Endometrium (tissue), 2 donors: ENCODE measurements at regions not wholly inside any gene's neighbourhood (a gene's known extent, or its start where the extent isn't known, plus 50 kb on each side); places are given as distances from the start of the nearest gene placed in this dataset.

Experiments used
- FAIRE-seq: peaks from 2 replicates; lab custom pipeline; 2012; peaks lifted over from hg19 to GRCh38; lab: Jason Lieb, UNC
- donor health status: control.
- donor health status: control.

DNA sequence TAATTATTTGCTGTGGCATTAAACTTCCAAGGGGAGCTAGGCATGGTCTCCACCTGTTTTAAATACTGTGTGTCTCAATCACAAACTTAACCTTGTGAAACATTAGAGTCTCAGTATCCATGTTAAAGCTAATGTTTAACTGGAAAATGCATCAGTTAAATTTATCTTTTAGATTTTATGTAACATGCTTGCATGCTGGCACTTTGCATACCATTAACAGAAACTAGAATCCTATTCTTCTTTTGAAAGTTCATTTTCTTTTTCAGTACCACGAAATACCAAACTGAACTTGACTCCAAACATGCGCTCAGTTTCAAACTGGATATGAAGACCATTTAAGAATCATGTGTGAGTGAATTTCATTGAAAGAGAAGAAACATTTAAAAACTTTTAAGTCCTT is 328.9 kb upstream of the SLC10A2 start:
- no peak for FAIRE-seq

DNA sequence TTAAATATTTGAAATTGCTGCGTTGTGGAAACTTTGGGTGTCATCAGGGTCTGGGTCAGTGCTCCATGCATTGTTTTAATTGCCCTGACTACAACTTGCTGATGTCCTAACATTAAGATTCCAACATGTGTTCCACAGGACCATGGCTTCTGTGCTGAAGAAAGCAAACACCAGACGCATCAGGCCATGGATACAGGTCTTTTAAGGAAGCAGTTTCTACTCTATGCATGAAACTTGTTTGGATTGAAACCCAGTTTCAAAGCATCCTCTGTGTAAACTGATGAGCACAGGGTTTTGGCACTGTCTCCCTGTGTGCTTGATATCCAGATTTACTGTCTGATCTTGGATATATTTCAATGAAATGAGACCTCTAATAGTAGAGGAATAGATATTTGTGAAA is 328.4 kb upstream of the SLC10A2 start:
- FAIRE-seq, result no peak

DNA sequence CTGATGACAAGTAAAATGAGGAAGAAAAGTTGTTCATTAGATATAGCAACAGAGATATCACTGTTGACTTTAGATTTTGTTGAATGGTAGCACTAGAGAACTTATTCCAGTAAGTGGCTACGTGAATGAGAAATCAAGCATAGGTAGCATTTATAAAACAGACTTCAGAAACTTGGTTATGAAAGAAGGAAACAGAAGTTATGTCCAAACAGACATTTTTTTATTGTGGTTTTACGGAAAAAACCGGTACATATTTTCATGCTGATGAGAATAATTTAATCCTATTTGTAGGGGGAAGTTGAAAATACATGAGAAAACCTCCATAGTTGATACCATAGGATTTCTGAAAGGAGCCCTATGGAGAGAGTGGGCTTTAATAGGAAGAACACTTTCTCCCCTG is 325.7 kb upstream of the SLC10A2 start:
- no peak for FAIRE-seq

DNA sequence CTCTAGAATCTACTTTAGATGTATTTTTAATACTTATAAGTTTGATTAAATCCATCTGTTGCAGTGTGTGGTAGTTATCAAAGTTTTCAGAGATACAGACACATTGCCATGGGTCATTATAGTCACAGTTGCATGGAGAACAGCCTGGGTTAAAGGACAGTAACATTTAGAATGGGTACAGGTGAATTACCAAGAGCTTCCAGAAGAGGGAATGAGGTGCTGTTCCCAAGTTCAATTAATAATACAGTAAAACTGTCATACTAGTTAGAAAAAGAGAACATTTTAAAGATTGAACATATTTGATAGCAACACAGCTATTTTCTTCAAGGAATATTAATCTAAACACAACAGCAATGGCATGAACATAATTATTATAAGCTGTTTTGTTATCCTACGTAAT is 322.6 kb upstream of the SLC10A2 start:
- FAIRE-seq, result no peak

DNA sequence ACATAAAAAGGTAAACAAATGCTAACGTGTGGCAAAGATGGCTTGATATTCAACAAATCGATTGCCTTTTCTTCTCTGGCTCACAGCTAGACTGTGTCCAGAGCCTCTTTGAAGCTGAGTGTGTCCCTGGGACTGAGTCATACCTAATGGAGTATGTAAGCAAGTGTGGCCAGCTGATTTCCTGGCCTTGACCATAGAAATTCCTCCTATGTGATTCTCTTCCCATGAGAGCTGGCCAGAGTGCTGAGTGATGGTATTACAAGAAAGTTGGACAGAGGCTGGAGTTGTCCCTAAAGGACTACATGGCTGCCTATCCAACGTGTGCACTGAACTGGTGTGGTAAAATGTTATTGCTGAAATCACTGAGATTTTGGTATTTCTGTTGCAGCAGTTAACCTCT is 320.1 kb upstream of the SLC10A2 start:
- no peak for FAIRE-seq

DNA sequence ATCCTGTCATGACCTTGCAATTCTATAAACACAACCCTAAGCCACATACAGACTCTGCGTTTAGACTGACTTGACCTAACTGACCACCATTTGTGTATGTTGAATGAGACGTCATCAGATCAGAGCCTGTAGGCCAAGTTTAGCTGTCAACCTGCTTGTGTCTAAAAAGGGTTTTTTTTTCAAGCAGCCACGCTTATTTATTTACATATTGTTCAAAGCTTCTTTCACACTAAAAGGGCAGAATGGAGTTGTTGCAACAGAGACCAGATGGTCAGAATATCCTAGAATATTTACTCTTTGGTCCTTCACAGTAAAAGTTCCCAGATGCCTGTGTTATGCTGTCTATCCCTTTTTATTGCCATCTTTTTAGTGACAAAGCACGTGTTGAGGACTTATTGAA is 307.7 kb upstream of the SLC10A2 start:
- no peak for FAIRE-seq

DNA sequence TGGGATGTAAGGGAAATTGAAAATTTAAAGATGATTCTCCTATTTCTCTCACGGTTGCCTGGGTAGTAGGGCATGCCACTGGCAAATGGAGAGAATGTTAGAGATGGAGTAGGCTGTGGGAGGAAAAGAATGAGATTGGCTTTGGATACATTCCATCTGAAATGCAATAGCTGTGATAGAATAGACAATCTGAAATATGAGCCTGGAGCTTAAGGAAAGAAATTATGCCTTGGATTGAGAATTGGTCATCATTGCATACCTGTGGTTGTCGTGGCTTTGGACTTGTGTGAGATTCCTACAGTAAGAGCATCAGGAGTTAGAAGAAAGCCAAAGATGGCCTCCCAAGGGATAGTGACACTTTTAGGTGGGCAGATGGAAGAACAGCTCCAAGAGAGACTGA is 305.1 kb upstream of the SLC10A2 start:
- no peak for FAIRE-seq

DNA sequence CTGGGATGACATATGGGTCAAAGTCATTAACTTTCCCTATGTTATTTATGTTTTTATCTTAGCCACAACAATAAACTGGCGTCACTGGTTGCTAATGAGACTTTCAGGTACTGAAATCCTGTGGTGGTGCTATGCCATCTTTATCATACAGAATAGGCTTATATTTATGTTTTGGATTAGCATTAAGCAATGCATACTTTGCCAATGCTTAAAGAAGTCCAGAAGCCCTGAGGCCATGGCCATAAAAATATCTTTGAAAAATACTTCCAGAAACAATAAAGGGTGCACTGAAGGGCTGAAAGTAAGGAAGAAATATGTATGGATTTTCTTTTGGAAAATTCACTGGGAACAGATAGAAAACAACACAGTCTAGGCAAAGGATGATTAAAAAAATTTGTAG is 304.6 kb upstream of the SLC10A2 start:
- FAIRE-seq, result no peak

DNA sequence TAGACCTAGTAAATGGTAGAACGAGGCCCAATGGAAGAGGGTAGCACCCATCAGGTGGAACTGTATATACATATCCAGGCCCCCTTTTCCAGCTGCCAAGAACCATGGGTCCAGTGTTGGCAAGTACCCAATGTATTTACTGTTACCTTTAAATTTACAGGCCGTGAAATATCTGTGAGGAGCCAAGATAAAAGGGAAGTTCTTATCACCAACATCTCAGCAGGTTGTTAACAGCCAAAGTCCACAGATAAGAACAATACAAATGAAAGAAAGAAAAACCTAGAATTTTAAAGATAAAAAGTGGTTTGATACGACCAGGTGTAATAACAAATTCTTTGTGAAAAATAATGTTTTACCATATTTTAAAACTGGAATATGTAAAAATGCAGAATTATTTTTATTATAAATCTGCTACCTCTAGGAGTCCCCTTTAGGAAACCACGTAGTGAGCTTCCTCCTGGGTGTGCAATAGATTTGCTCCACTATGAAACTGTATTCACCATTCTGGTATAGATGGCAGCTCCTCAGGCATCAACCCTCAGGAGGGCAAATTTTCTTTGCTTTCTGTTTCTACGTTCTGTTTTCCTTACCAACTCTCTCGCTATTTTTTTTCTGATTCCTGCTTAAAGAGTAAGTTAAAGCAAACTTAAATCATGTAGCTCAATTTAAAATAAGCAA is 292.2 kb upstream of the SLC10A2 start:
- no peak for FAIRE-seq

DNA sequence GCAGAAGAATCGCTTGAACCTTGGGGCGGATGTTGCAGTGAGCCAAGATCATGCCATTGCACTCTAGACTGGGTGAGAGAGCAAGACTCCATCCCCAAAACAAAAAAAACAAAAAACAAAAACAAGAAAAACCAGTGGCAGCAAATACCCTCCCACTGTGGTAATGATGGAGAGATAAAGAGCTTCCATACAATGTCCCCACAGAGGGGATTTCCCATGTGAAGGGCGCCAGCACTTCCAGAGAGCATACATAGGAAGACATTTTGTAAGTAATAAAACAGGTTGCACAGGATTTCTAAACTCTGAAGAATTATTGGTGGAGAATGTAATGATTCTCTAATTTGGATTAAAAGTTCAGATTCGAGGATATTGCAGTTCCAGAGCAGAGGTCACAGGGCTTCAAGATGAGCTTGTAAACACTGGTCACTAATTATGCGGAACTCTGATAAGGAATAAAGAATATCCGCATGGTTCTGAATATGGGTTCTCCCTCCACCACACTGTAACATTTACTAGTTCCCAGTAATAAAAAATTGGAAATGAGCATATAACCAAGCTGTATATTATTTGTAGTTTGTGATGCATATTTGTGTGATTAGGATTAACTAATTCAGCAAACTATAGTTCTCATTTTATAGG is 290.1 kb upstream of the SLC10A2 start:
- FAIRE-seq, result no peak

DNA sequence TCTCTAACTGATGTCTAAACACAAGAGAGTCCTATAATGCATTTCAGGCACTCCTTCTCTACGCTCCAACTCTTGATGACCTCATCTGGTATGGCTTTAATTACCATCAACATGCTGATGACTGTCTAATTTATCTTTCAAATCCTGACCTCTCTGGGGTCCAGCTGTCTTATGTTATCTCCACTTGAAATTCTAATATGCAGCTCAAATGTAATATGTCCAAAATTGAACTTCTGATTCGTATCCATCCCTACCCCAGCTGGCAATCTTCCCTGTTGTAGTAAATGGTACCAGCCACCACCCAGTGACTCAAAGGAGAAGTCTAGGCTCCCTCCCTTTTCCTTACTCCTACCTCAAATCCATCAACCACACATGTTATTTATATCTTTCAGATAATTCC is 288.0 kb upstream of the SLC10A2 start:
- no peak for FAIRE-seq

DNA sequence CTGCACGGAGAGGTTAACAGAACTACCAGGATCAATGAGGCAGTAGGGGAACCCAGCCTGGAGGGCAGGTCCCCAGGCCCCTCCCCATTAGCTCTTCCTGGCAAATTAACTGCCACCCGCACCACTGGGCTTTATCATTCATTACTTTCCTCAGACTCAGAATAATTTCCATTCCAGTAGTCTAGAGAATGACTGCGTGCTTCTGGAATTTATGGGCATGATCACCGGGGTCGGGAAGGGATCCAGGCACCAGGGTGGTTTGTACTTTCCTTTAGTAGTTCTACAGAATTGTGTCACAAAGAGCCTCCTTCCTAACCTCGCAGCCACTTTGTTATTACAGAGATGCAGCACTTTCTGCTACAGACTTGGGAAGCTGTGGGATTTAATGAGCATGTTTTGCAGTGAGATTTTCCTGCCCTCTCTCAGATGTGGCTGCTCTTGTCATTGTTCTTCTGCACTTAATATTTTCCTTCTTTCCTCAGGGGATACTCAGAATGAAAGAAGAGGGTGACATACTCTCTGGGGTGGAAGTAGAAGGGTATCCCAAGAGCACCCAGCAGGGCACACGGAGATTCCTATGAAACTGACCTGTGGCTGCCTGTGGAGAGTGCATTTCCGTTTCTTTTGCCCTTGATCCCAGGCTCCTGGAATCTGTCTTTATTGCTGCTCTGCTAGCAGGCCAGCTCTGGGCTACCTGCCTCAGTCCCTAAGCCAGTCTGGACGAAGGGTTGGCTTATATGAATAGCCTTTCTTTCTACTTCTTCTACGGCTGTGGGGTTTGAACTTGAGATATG is 285.0 kb upstream of the SLC10A2 start:
- no peak for FAIRE-seq

DNA sequence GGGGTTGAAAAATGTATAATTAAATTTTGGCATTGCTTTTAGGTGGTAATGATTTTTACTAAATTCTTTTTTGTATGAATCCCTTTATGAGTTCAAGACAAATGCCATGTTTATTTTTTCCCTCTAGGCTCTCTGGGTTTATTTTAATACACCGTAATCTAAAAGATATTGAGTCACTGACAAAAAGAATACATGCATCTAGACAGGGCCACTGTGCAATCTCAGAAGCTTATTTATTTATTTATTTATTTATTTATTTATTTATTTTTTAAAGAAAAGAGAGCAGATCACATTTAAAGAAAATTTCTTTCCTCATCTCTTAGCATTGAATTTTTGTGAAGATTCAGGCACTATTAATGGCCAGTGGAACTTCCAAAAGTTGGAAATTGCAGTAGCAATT is 283.9 kb upstream of the SLC10A2 start:
- FAIRE-seq, result no peak

DNA sequence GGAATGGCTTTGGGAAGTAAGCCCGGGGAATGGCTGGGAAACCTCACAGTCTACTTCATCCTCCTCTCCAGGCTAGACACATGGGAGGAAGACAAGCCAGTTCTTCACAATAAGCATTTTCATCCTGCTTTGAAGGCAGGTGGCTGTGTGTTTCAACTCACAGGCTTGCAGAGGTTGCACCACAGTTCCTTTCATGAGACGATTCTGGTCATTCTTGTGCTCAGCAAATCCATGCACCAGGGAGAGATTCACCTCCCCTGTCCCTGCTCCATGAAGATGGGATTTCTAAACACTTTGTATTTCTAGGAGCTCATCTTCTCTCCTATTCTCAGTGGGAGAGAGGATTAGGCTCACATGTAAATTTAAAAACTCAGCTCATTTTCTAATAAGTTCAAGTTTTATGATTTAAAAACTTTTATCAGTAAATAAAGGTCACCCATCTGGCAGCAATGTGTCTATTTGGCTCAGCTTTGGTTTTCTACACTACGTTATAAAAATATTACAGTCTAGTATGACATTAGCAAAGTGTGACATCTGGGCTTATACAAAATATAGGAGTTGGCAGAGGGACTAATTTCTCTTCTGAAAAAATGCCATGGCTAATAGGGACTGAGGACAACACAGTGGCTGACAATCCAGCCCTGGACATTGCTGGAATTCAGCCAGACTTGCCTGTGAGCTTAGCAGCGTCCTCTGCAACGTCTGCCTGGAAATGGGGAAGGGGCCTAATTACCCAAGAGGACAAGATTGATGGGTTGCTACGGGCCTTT is 283.2 kb upstream of the SLC10A2 start:
- peak; percentile 85 for FAIRE-seq

DNA sequence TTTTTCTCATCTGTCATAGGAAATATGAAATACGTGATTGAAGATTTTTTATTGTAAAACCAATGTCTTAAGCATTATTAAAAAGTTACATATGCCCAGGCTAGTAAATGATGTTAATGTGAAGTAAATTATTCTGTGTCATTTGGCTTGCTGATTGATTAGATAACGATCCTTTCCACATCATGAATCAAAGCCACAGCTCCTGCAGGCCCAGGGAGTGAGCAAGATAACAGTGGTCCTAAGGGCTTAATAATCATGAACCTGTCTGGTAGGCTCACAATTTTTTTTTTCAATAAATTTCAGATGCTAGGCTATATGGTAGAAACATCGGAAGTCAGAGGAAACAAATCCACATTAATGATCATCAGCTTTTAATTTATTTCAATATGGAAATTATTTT is 269.0 kb upstream of the SLC10A2 start:
- no peak for FAIRE-seq

DNA sequence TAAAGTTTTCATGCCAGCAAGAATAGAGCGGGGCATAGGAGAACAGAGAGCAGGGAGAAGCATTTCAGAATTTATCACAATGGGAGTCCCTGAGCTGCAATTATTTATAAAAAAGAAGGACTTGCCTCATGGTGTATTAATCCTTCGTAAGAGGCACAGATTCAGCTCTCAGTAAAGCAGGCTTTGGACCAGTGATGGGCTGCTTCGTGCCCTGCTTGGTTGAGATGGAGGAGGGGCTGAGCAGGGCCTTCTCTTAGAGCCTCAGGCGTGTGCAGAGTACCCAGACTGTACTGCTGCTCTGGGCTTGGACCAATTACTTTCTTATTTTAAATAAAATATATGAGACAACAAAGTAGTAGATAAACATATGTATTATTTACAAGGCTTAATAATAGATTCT is 265.7 kb upstream of the SLC10A2 start:
- FAIRE-seq, result no peak

DNA sequence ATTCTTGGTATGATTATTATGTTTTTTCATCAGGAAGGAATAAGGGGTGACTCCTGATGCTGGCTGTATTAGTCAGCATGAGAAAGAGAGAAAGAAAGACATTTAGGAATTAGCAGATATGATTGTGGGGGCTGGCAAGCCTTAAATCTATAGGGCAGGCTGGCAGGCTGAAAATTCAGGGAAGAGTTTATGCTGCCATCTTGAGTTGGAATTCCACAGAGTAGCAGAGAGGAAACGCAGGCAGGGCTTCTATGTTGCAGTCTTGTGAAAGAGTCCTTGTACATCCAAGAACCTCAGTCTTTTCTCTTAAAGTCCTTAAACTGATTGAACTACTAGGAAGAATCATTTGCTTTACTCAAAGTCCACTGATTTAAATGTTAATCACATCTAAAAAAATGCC is 262.7 kb upstream of the SLC10A2 start:
- FAIRE-seq, result no peak

DNA sequence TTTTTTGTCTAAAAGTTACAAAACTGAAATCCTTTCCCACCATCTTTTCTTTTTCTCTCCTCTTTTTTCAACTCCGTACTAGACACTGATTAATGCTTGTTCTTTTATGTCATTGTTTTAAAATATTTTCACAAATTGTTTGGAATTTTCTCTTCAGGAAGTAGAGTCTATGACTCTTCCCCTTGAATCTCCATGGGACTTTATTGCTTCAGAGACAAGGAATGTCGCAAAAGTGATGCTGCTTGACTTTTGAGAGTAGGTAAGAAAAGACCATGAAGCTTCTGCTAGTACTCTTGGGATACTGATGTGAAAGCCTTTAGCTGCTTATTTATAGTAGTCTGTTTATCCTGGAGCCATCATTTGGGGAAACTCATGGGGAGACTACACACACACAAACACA is 260.1 kb upstream of the SLC10A2 start:
- no peak for FAIRE-seq

DNA sequence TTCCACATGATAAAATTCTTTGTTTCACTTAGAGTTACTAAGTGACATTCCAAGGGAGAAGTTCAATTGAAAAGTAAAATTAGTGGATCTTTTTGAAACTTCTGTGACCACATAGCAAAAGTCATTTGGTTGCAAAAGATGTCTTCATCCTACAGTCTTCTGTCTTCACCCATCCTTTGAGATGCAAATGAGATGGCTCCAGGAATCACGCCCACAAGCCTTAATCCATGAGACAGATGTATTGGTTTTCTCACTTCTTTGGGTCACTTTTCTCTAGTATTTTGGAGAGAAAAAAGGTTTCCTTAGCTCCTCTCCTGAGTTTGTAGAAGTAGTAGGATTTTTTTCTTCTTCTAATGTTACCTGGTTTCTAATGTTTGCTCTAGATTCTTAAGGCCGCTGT is 259.5 kb upstream of the SLC10A2 start:
- FAIRE-seq, result no peak

DNA sequence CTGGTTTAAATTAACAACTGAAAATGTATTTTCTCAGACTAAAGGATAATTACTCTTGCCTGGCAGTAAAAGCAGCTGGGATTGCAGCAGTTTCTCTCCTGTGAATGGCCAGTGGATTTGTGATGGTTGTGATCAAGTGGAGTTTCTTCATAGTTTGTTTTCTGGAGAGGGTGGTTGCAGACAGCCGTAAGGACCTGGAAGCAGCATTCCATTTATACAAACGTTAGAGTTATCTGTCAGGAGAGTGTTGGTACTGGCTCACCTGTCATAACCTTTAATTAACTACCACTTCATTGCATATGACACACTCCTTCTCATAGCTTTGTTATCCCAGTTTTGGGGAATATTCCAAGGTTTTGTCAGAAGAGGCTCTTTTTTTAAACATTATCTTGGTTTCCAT is 258.4 kb upstream of the SLC10A2 start:
- no peak for FAIRE-seq

DNA sequence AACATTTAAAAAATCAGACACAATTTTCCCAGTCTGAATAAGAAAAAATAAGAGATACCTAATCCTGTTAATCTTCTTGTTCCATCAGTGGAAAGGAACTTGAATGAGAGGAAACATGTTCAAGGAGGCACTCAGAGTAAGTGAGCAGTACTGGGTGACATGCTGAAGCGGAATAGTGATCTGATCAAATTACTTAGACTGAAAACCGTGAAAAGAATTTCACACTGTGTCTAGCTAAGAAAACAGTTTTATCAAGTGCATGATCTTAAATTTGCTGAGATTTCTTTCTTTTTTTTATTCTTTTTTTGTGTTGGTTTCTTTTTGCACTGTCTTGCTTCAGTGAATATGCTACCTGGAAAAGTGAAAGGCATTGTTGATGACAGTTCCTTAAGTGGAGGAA is 249.5 kb upstream of the SLC10A2 start:
- FAIRE-seq, result peak; percentile 12

DNA sequence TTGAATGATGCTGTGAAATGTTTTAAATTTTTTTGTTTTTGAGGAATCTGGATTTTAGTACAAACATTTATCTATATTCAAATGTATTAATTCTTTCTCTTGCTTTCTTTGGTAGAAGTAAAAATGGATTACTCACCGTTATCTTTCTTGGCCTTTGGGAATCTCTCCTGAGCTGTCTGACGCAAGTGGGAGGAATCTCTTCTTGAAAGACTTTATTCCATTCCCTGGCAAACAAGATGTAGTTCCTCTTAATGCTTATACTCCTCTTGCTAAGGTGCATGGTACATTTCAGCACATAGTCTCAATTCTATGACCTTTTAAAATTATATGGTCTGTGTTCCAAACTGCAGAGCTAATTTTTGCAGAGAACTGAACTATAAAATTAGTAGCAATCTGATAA is 246.2 kb upstream of the SLC10A2 start:
- FAIRE-seq, result no peak

DNA sequence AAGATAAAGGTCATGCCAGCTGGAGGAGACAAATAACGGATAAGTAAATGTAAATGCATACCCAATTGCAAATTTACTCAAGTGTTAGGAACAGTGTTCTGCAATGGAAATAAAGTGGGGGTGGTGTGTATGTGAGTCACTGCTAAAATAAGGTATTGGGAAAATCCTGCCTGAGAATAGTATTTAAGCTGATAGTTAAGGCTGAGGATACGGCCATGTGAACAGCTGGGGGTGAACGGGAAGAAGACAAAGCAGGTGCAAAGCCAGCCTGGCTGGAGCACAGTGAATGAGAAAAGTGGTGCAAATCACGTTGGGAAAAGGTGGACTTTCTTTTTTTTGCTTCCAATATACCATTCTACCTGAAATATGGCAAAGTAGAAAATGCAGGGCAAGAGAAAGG is 242.4 kb upstream of the SLC10A2 start:
- FAIRE-seq, result no peak
